GM18873 (cell line): ENCODE measurements at regions not wholly inside any gene's neighbourhood (a gene's known extent, or its start where the extent isn't known, plus 50 kb on each side); places are given as distances from the start of the nearest gene placed in this dataset.

Source experiments
- ATAC-seq: cut with Tn5 transposase; IDR thresholded peaks from one replicate; pipeline ENCODE4 v1.9.1; 2021; ENCODE audit warnings: mild to moderate bottlenecking, moderate library complexity, moderate number of reproducible peaks; ENCODE audit not compliant: unreplicated experiment, low FRiP score

GRCh38 chr18:37628470-37629220, 63.0 kb upstream of the CELF4 start:
- no peak for ATAC-seq

DNA sequence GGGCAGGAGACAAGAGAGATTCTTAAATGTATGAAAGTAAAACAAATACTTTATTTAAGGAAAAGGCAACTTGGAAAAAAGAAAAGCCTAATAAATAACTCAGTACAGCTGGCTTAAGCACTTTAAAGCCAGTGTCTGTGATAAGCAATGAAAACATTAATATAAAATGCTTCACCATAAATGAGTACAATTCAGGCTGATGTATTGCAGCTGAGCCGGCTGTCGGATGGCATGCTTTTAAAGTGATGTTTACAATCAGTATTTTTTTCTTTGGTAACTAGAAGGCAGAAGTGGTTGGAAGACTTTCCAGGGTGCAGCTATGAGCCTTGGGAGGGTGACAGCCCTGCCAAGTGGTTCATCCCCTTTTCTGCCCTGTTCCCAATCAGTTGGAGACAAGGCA, 58.7 kb upstream of the CELF4 start:
- ATAC-seq: no peak

GRCh38 chr18:37619964-37620363, 54.4 kb upstream of the CELF4 start:
- ATAC-seq: no peak

DNA sequence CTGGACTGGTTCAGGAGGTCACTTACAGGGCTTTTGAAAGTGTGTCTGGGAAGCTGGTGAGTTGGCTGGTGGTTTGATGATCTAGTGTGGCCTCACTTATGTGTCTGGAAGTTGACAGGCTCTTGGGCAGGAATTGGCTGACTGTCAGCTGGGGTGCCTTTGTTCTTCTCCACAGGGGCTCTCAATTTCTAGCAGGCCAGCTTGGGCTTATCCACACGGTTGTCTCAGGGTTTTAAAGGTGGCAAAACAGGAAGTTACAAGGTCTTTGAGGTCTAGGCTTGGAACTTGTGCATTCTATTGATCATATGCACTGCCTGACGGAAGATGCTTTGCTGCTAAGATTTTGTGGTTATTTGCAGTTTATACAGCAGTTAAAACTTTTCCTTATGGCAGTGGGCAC, 52.0 kb upstream of the CELF4 start:
- no peak for ATAC-seq
